SK-N-SH (cell line): ENCODE measurements at regions not wholly inside any gene's neighbourhood (a gene's known extent, or its start where the extent isn't known, plus 50 kb on each side); places are given as distances from the start of the nearest gene placed in this dataset.

ENCODE experiments used
- CTCF ChIA-PET: fragments of 300-600, 350-600 bp; formaldehyde crosslinking; extraction: SDS; loops from one replicate; lab custom pipeline; 2021; lab: Yijun Ruan, JAX
- POLR2A ChIA-PET: fragments of 350-600 bp; sonication (Branson Sonifier 250); formaldehyde crosslinking; extraction: SDS; loops from one replicate; lab custom pipeline; 2020; ENCODE audit warnings: antibody characterized with exemption, inconsistent platforms; lab: Yijun Ruan, JAX
- DNase-seq: peaks from one replicate; pipeline ENCODE4 v3.0.0; 2012
- H2AFZ ChIP-seq: fragments of 200-600 bp; sonication (generic); 2 replicates; pipeline ENCODE4 v1.8.1; 2016; ENCODE audit warnings: antibody characterized with exemption, mild to moderate bottlenecking, low read depth
- H3F3A ChIP-seq: fragments of 200-600 bp; sonication (generic); replicated peaks from 2 replicates; pipeline ENCODE3; 2016; ENCODE audit warnings: antibody characterized with exemption, mild to moderate bottlenecking; ENCODE audit not compliant: insufficient read depth
- H3K27ac ChIP-seq, 2 experiments: fragments of 200-500 bp in 1 of 2; fragments of 200-600 bp in 1 of 2; sonication (Bioruptor generic) in 1 of 2; sonication (generic), shearing (Covaris generic) in 1 of 2; 2 replicates each; pipeline versions ENCODE4 v1.5.1 to v1.6.1; 2014 to 2016; ENCODE audit warnings: low read depth in 2 of 2, inconsistent platforms in 1 of 2, low read length in 1 of 2, mild to moderate bottlenecking in 1 of 2, mixed read lengths in 1 of 2
- H3K27me3 ChIP-seq: fragments of 200-600 bp; sonication (generic), shearing (Covaris generic); 2 replicates; pipeline ENCODE4 v1.6.1; 2016; ENCODE audit warnings: mixed run types; ENCODE audit not compliant: insufficient read depth
- H3K36me3 ChIP-seq, 2 experiments: fragments of 200-500 bp in 1 of 2; fragments of 200-600 bp in 1 of 2; sonication (Bioruptor generic) in 1 of 2; sonication (generic) in 1 of 2; replicated peaks in 1 of 2; 2 replicates each; pipeline versions ENCODE3 to v1.5.1; 2014 to 2016; ENCODE audit warnings: low read length in 1 of 2, mild to moderate bottlenecking in 1 of 2; ENCODE audit not compliant: insufficient read depth in 2 of 2, control insufficient read depth in 1 of 2
- H3K4me1 ChIP-seq, 2 experiments: fragments of 200-500 bp in 1 of 2; fragments of 200-600 bp in 1 of 2; sonication (Bioruptor generic) in 1 of 2; sonication (generic), shearing (Covaris generic) in 1 of 2; 2 replicates each; pipeline versions ENCODE4 v1.5.1 to v1.6.1; 2014 to 2016; ENCODE audit warnings: low read depth in 1 of 2, low read length in 1 of 2, mixed run types in 1 of 2; ENCODE audit not compliant: insufficient read depth in 2 of 2, control insufficient read depth in 1 of 2
- H3K4me2 ChIP-seq: fragments of 200-600 bp; sonication (generic), shearing (Covaris generic); 2 replicates; pipeline ENCODE4 v1.6.1; 2017; ENCODE audit warnings: mixed run types
- H3K4me3 ChIP-seq, 2 experiments: fragments of 200-500 bp in 1 of 2; fragments of 200-600 bp in 1 of 2; sonication (Bioruptor generic) in 1 of 2; sonication (generic), shearing (Covaris generic) in 1 of 2; 2 replicates each; pipeline versions ENCODE4 v1.5.1 to v1.8.1; 2014 to 2016; ENCODE audit warnings: low read depth in 2 of 2, inconsistent platforms in 1 of 2, low read length in 1 of 2, mild to moderate bottlenecking in 1 of 2, mixed read lengths in 1 of 2, moderate library complexity in 1 of 2
- H3K79me2 ChIP-seq: fragments of 200-600 bp; sonication (generic); 2 replicates; pipeline ENCODE4 v1.8.1; 2017; ENCODE audit warnings: mild to moderate bottlenecking; ENCODE audit not compliant: insufficient read depth
- H3K9ac ChIP-seq: fragments of 200-600 bp; sonication (generic); 2 replicates; pipeline ENCODE4 v1.6.1; 2017; ENCODE audit warnings: mixed run types
- H3K9me2 ChIP-seq: fragments of 200-600 bp; sonication (generic); 2 replicates; pipeline ENCODE4 v1.6.1; 2017; ENCODE audit warnings: mixed run types
- H3K9me3 ChIP-seq: fragments of 200-600 bp; sonication (generic); 2 replicates; pipeline ENCODE4 v1.6.1; 2017; ENCODE audit warnings: mixed run types, mild to moderate bottlenecking, moderate library complexity
- H4K20me1 ChIP-seq: fragments of 200-600 bp; sonication (generic); 2 replicates; pipeline ENCODE4 v1.6.1; 2017; ENCODE audit warnings: mild to moderate bottlenecking, mixed run types; ENCODE audit not compliant: insufficient read depth
- ELF1 ChIP-seq: IDR thresholded peaks from 2 replicates; pipeline ENCODE4 v1.4.0; 2012
- EZH2phosphoT487 ChIP-seq: fragments of 200-600 bp; sonication (generic); IDR thresholded peaks from 2 replicates; pipeline ENCODE4 v1.6.1; 2017; ENCODE audit warnings: low read depth, mixed run types, mild to moderate bottlenecking, antibody characterized with exemption, moderate library complexity, borderline replicate concordance
- FOSL2 ChIP-seq: IDR thresholded peaks from 2 replicates; pipeline ENCODE4 v1.4.0; 2012; ENCODE audit warnings: low read depth, mild to moderate bottlenecking, moderate library complexity, borderline replicate concordance
- FOXJ3 ChIP-seq: sonication (generic); formaldehyde crosslinking; IDR thresholded peaks from 2 replicates; pipeline ENCODE4 v1.5.1; 2020; ENCODE audit warnings: mild to moderate bottlenecking, missing genetic modification reagents
- GABPA ChIP-seq: IDR thresholded peaks from 2 replicates; pipeline ENCODE4 v1.4.0; 2012; ENCODE audit warnings: low read depth, mild to moderate bottlenecking
- GATA2 ChIP-seq: sonication (generic); formaldehyde crosslinking; IDR thresholded peaks from 2 replicates; pipeline ENCODE4 v1.5.0; 2020; ENCODE audit warnings: mild to moderate bottlenecking, missing genetic modification reagents
- IRF3 ChIP-seq: fragments of 150-350 bp; IDR thresholded peaks from 2 replicates; pipeline ENCODE4 v1.6.1; 2016; ENCODE audit warnings: mild to moderate bottlenecking, low read depth, low read length
- JUND ChIP-seq: IDR thresholded peaks from 2 replicates; pipeline ENCODE4 v1.4.0; 2012
- MAX ChIP-seq: IDR thresholded peaks from 2 replicates; pipeline ENCODE4 v1.4.0; 2012; ENCODE audit warnings: low read depth
- MXI1 ChIP-seq: IDR thresholded peaks from 2 replicates; pipeline ENCODE4 v1.6.1; 2012; ENCODE audit warnings: mild to moderate bottlenecking, low read depth, low read length, improper control_type of control experiment
- NFIC ChIP-seq: IDR thresholded peaks from 2 replicates; pipeline ENCODE4 v1.4.0; 2012; ENCODE audit warnings: borderline replicate concordance
- NRF1 ChIP-seq: IDR thresholded peaks from 2 replicates; pipeline ENCODE4 v1.6.1; 2012; ENCODE audit warnings: low read depth, mild to moderate bottlenecking, low read length
- PBX3 ChIP-seq: IDR thresholded peaks from 2 replicates; pipeline ENCODE4; 2012
- POLR2AphosphoS5 ChIP-seq: IDR thresholded peaks from 2 replicates; pipeline ENCODE4 v1.6.1; 2012; ENCODE audit warnings: low read depth, low read length
- RAD21 ChIP-seq: IDR thresholded peaks from 2 replicates; pipeline ENCODE4 v1.6.1; 2012; ENCODE audit warnings: mild to moderate bottlenecking, low read length
- REST ChIP-seq: IDR thresholded peaks from 2 replicates; pipeline ENCODE4 v1.6.1; 2012; ENCODE audit warnings: mild to moderate bottlenecking, low read depth, low read length, moderate library complexity
- RXRA ChIP-seq: IDR thresholded peaks from 2 replicates; pipeline ENCODE4 v1.4.0; 2012; ENCODE audit warnings: low read depth, mild to moderate bottlenecking, borderline replicate concordance
- SMC3 ChIP-seq: IDR thresholded peaks from 2 replicates; pipeline ENCODE4 v1.6.1; 2012; ENCODE audit warnings: low read depth, low read length, improper control_type of control experiment
- USF1 ChIP-seq: IDR thresholded peaks from 2 replicates; pipeline ENCODE4 v1.4.0; 2012; ENCODE audit warnings: low read depth, borderline replicate concordance
- WGBS: methylation state at CpG from one replicate; pipeline ENCODE4 v1.1.6; 2017; ENCODE audit warnings: low lambda C conversion rate; 5-methylcytosine and 5-hydroxymethylcytosine counted together

GRCh38 chr9:119029886-119030285 is 339.3 kb downstream of the BRINP1 start:
- H2AFZ ChIP-seq, result no peak overlapping the region
- H3K9me2 ChIP-seq, result no peaks in the 10 kb centered on the region
- TF ChIP-seq USF1 (no peak), GABPA (no peak), RAD21 (no peak), FOXJ3 (CRISPR knock-in tag) (no peak), REST (no peak), EZH2phosphoT487 (no peak), FOSL2 (no peak), SMC3 (no peak), NFIC (no peak), MXI1 (no peak), IRF3 (no peak), PBX3 (no peak), GATA2 (CRISPR knock-in tag) (no peak), RXRA (no peak), JUND (no peak), POLR2AphosphoS5 (no peak), ELF1 (no peak), NRF1 (no peak), MAX (no peak)
- no peaks in the 10 kb centered on the region for H3F3A ChIP-seq
- 42% methylated on average over 5 of the region's 5 CpGs for WGBS
- no peaks in the 10 kb centered on the region for H3K27me3 ChIP-seq
- ChIA-PET CTCF (no interaction called here), POLR2A (no interaction called here)
- H3K27ac ChIP-seq, result no peak overlapping the region
- H3K9me3 ChIP-seq, result no peaks in the 10 kb centered on the region
- no peaks in the 10 kb centered on the region for H3K36me3 ChIP-seq
- H4K20me1 ChIP-seq, result no peaks in the 10 kb centered on the region
- H3K79me2 ChIP-seq, result no peaks in the 10 kb centered on the region
- H3K4me3 ChIP-seq, result no peak overlapping the region
- no peak overlapping the region for H3K4me2 ChIP-seq
- no peak overlapping the region for H3K9ac ChIP-seq
- no peak for DNase-seq
- H3K4me1 ChIP-seq, result peaks cover 0 to 11% of the 10 kb centered on the region in 2 experiments; a peak in 2 of 4 replicates
